Activated CD4-positive, CD25-positive, alpha-beta regulatory T cell (primary cell): ENCODE measurements at regions not wholly inside any gene's neighbourhood (a gene's known extent, or its start where the extent isn't known, plus 50 kb on each side); places are given as distances from the start of the nearest gene placed in this dataset.

ENCODE experiments used
- DNase-seq, 4 experiments: peaks; one replicate each; lab custom pipeline; 2025; lab: John Stamatoyannopoulos, UW

DNA sequence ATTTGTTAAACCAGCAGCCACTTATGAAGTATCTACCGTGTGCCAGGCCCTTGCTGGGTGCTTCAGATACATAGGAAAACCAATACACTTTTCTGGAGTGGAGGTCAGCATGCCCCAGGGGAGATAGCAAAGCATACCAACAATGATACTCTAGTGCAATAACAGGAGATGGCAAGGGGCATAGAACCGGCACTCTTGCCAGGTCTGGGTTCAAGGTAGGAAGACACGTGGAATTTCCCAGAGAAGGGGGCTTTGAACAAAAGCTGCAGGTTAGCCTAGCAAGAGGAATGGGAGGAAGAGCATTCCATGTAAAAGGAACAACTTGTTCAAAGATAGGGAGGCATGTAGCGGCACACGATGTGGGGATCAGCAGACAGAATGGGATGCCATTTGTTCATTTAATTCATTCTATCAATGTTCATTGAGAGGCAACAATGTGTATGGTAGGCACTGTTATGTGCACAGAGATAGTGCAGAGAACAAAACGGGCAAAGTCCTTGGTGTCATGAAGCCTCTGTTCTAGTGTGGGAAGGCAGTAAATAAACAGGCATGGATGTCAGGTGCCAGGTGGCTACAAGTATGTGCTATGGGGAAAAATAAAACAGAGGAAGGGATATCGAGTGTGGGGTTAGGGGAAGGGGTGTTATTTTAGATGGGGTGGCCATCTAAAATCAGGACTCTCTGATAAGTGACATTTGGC is 162.6 kb upstream of the E2F8 start:
- no peak for DNase-seq

DNA sequence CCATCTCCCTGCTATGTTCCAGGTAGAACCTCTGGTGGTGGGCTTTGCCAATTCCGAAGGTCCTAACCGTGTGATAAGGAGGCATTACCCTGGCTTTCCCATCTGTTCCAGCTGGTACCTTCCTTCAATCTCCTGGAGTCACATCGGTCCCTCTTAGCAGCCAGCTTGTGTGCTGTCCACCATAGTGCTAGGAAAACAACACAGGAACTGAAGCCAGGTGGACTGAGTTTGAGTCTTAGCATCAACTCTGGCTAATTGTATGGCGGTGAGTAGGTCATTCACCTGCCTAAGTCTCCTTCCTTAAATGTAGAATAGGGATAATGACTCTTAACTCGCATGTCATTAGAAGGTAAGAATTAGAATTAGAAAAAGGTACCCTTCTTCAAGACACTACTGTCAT is 159.6 kb upstream of the E2F8 start:
- DNase-seq, result no peak

DNA sequence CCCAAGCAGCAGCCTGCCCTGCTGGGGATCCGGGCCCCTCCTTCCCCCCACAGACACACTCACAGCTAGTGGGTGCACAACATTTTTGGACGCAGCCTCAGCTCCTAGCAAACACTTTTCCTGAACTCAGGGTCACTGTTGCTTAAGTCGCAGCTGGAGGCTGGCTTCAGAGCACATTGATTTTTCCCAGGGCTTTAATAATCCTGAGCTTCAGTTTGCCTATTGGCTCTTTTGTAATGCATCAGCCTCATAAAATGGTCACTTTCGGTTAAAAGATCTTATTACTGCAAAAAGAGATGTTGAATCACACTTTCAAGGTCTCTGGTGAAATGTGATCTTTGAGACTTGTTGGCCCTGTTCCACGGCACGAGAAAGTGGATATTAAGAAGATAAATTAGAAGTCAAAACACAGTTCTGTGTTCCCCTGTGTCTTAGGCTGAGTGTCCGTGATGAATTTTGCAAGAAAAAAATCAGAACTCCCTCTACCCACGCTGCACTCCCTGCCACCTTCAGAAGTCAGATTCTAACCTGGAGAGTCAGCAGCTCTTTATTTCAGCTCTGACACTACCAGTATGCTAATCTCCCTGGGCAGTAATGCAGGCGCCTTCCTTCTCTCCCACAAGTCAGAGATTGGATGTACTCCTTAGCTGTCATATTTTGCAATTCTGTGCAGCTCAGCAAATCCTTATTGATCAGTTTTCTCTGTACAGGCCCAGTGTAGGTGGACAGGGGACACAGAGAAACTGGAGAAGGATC is 158.2 kb upstream of the E2F8 start:
- DNase-seq, result no peak

DNA sequence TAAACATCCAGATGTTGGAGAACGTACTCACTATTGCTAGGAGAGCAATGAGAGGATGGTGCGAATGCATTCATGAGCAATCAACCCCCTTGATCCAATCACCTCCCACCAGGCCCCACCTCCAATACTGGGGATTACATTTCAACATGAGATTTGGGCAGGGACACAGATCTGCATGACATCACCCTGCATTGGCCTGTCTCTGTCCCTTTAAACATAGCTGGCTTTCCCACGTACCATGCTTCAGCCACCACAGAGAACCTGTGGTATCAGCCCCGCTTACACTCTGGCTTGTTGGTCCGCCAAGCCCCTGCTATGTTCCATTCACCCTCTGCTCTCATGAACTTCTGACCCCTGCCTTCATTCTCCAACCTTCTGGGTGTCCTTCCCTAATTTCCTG is 157.5 kb upstream of the E2F8 start:
- DNase-seq, result no peak

DNA sequence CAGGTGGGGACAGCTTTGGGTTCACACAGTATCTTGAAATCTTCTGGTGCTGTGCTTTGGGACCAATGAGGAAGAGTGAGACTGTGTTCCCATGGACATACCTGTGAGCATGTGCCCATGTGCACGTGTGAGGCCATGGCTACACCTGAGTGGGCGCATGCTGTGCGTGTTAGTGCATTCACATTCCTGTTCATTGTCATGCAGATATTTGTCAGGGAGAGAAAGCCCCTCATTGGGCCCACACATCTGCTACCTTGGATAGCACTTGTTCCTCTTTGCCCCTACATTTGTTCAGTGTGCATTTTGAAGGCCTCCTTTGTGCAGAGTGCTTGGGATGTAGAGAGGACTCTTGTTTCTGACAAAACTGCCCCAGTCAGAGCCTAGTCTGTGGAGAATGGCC is 154.3 kb upstream of the E2F8 start:
- DNase-seq, result no peak

DNA sequence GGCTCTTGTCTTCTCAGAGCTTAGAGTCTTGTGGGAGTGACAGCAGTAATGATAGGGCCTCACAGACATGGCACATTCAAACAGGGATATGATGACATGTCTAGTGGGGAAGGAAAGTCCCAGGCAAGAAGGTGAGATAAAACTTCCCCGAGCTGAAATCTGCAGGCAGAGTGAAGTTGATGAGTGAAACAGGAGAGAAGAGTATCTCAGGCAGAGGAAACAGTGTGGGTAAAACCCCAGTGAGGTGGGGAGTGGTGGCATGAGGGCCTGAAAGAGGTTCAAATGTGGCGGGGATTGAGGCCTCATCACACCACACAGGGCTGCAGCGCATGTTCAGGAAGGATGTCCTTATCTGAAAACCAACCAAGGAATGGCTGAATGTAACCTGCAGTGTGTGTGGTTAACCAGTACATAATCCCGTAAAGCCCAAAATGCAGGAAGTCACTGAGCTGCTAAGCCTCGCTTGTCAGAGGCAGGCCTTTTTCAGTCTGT is 153.8 kb upstream of the E2F8 start:
- no peak for DNase-seq

DNA sequence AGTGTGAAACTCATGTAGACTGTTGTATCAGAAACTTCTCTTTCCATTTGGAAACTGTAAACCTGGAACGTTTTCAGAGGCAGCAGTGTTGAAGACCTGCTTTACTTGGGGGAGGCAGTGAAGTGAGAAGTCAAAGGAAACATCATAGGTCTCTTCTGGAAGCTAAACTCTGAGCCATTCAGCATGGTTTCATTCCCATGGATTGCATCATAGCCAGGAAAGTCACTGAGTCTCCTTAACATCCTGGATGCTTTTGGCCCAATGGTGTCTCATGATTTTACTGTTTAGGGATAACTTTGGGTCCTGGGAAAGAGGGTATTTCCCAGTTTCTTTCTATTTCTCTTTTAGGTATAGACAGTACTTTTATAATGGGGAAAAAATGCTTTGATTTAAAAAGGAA is 153.2 kb upstream of the E2F8 start:
- no peak for DNase-seq

DNA sequence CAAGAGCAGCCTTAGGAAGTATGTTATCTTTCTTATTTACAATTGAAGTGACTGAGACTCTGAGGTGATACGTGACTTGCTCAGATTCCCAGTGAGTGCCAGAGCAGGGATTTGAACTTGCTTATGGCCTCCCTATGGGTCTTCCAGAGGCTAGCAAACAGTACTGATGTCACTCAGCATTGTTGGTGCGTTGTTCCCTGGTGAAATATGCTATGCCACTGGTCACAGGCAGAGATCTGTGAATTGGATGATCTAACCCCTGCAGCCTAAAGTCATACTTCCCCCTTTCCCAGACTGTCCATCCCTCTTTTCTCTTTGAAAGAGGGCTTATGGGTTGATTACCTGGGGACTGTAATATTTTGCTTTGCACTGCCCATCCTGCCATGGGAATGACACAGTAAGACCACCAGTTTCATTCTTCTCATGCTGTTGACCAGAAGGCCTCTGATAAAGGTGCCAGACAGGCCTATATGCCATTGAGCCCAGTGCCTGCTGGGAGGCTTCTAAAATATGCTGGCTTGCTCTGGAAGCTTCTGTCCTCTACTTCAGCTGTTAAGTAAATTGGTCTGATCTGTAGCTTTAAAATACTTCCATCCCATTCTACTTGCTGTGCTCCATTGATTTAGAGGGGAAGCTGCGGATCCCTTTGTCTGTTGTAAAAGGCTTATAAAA is 152.2 kb upstream of the E2F8 start:
- DNase-seq, result no peak

DNA sequence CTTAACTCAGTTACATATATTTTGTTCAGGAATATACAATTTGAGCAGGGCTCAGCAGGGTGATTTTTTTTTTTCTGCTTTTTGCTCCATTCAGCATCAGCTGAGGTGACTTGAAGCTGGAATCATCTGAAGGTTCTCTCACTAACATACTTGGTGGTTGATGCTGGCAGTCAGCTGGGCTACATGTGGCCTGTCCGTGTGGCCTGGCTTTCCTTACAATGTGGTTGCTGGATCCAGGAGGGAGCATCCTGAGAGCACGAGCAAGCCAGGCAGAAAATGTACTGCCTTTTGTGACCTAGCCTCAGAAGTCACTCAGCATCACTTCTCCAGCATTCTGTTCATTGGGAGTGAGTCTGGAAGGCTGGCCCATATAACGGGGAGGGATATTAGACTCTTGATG is 151.6 kb upstream of the E2F8 start:
- DNase-seq, result no peak

DNA sequence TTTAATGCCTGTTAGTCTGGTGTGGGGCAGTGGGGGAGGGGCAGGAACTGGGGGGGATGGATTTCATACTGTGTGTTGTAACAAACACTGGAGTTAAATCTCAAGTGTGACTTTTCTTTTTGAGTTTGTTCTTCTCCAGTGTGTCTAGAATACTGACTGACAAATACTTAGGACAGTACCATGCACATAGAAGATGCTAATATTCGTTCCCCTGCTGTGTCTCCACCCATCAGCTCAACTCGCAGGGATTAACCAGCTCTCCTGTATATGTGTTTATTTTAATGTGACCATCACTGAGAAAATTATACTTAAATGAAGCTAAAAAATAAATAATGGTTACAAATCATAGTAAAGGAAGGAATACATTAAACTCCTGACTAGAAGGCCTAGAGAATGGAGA is 150.9 kb upstream of the E2F8 start:
- no peak for DNase-seq

DNA sequence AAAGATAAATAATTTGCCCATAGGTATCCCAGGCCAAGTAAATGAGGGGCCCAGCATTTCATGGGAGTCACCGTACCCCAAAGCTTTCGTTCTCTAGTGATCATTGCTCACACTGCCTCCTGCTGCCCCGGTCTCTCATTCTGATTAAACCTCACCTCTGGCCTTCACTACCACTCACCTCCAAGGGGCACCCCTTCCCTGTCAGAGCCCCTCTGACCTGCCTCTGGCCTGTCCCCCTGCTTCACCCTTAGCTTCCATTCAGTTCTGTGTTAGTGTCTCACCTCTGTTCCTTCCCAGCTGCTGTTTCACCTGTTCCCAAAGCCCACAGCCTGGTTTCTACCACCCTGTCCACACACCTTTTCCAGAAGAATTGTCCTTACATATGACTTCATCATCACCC is 150.3 kb upstream of the E2F8 start:
- no peak for DNase-seq

DNA sequence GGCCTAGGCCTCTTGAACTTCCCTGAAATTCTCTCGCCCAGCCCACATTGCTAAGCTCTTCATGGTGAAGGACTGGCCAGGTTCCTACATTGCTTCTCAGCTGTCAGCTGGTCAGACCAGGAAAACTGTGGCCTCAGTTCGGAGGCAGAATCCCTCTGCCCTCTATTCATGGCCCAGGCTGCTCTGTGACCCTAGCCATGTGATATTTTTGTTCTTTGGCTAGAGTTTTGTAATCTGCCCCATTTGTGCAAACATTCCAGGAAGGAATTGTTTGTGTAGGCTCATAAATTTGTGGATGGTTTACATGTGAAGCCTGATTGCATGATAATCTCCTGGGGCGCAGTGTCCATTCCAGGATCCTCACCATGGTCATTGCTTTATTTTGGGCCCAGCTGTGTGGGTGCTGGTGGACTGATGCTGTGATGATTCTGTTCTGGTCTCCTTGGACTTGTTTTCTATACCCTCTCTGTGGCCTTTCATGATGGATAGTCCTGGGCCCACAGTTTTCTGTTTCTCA is 149.1 kb upstream of the E2F8 start:
- no peak for DNase-seq

DNA sequence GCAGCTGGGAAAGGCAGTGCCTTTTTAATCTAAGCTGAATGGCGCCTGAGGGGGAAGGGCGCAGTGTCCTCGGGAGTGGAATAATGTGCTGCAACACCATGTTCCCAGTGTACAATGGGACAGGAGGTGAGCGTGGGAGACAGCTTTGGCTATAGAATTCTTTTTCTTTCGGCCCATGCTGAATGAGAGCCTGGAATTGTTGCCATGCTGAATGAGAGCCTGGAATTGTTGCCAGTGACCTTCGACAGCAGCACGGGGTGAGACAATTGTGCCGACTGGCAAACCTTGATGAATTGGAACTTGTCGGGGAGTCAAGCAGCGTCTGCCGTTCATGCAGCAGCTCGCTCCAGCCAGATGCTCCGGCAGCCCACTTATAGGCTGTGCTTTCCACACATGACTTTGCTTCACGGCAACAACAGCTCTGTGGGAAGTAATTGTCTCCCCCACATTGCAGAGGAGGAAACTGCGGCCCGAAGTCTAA is 141.4 kb upstream of the E2F8 start:
- no peak for DNase-seq

DNA sequence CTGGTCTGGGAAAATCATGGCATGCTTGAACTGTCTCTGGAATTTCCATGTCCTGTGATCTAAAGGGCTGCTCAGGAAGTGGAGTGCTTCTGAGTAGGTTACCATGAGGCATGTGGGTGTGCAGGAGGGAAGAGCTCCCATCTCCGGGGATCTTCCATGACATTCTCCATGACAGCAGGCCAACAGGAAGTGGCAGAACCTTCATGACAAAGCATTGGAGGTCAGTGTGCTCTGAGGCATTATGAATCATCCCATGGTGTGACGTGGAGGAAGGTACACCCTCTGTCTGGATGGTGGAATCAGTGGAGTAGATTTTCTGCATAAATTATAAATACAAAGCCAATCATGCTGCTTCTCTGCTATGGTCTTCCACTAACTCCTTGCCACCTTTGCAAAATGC is 139.6 kb upstream of the E2F8 start:
- no peak for DNase-seq

DNA sequence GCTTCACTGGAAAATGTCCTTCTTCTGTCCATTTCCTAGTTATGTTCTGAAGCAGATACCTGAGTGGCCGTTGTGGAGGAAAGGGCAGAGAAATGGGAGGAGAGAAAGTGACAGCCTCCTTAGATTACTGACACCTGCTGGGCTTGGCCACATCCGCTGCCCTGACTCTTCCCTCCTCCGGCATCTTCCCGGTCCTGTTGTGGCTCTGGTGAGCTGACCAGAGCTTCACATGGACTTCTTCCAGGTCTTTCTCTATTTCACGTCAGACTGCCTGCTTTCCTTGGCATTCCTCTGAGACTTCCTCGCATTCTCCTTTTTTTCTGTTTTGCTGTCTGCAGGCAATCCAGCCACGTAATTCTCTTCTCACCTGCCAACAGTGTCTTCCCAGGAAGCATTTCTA is 138.7 kb upstream of the E2F8 start:
- no peak for DNase-seq

DNA sequence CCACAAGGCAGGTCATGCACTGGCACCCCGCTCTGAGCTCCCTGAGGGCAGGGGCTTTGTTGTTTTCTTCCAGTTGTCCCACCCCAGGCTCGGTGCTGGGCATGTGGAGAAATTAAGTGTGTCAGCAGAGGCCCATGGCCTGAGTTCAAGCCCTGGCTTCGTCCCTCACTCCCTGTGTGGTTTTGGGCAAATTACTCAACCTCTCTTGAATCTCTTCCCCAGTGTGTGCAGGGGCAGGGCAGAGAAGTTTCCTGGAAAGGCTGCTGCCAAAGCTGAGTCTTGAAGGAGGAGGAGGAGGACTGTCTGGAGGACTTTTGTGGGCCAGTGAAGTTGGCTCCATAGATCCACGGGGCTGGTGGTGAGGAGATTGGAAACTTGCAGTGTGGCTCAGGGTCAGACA is 138.1 kb upstream of the E2F8 start:
- DNase-seq, result no peak

DNA sequence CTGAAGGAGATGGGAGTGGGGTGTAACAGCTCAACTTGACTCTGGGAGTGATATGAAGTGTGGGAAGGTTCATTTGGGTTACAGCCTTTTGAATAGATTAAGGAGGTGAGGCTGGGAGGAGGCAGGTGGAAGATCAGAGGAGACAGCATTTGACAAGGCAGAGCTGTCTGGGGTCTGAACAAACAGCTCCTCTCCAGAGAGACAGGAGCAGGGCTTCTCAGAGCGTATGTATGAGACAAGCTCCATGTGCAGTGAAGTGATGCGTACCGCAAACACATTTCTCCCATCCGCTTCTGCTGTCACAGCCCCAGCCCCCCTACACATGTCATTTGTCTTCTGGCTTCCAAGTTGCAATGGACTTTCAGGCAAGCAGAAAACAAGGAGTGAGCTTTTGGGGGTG is 137.1 kb upstream of the E2F8 start:
- no peak for DNase-seq

DNA sequence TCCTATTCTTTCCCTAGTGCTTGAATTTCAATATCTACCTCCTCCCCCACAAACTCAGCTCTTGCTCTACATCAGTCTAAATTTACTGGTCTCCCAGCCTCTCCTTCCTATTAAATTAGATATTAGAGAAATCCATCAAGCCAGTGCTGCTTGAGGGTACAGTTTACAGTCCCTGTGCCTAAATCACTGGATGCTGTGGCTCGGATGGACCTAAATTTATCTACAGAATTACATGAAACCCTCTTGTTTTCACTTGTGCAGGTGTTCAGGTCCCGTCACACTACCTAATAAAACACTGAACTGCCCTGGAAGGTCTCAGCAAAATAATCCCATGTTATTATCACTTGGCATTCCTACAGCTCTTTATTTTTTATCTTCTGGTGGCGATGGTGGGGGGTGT is 134.7 kb upstream of the E2F8 start:
- DNase-seq, result no peak

DNA sequence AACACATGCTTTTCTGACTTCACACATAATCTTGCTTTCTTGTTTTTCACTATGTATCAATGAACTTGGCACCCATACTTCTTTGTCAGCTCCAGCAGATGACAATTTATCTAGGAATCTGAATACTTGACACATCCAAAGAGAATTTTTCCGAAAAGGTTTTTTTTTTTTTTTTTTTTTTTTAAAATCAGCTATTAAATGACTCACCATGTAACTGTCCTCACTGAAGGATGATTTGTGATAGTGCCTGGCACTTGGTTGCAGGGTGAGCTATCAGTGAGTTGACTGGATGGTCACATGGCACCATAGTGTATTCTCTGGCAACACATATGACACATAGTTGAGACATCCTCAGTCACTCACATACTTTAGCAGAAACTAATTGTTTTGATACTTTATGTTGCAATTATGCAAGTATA is 133.4 kb upstream of the E2F8 start:
- DNase-seq, result no peak

DNA sequence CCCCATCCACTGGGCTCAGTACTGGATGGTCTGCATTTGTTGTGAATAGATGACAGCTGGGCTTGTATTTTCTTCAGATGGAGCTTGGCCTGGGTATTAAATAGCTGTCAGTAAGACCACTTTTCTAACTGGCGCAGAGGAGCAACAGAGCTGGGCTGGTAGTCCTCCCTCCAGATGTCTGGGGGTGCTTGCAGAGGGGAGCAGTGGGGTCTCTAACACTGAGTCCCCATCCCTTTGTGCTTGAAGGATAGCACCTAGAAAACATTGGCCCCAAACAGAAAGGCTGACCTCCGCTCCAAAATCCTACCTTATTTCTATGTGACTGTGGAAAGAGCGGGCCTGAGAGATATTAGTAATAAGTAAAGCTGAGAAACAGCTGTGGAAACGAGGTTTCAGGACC is 131.6 kb upstream of the E2F8 start:
- no peak for DNase-seq

DNA sequence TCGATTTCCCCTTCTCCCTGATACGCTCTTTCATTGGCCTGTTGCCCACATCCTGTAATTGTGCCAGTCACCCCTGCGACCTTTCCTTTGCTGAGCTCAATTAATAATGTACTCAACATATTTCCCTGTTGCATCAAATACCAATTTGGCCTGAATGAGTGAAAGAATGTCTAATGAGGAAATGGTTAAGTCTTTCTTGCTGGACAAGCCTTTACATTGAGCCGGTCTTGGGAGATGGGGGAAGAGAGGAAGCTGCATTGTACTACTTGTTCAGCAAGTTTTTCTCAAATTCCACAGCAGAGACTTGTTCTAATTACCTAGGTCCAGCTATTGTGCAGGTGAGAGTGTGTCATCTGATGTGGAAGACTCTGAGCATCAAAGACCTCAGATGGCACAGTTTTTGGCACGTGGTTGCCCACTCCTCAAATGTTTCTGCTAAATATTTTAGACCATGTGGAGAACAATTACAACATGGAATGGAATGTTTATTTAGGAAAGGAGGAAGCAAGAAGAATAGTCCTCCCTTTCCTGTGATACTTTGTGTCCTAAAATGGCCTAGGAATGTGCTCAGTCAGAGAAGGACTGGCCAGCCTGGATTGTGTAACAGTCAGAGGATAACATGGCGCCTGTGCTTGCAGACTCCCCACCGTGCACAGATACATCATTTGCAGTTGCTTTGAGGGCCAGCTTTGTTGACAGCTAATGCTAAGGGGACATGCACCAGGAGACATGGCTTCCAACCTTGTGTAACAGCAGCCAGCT is 129.5 kb upstream of the E2F8 start:
- DNase-seq, result no peak

DNA sequence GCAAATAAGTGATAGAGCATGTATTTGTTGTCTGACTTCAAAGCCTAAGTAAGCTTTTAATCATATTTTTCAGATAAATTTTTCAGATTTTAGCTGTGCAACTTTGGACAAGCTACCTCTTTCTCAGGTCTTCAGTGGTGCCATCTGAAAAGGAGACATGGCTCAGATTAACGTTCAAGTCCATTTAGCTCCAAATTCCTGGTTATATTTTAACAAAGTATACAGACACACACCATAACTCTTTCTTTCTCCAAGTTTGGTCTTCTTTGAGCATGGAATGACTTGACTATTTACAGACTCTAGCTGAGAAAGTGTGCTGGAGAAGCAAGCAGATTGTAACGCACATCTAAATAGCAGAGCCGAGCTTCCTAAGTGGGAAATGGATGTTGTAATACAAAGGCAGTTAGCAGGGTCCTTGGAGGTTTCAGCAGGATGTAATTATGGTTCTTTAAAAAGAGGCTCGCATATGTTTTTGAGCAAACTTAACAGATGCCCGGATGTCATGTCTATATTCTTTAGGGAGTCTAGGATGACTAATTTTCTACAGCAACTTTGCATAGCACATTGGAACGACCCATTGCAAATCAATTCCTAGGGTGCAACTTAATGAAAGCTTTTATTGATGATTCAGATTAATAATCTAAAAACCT is 128.1 kb upstream of the E2F8 start:
- no peak for DNase-seq
